GM19395 (cell line): ENCODE measurements at regions not wholly inside any gene's neighbourhood (a gene's known extent, or its start where the extent isn't known, plus 50 kb on each side); places are given as distances from the start of the nearest gene placed in this dataset.

Experiments
- ATAC-seq: cut with Tn5 transposase; IDR thresholded peaks from one replicate; pipeline ENCODE4 v1.9.1; 2021; ENCODE audit warnings: mild to moderate bottlenecking, moderate library complexity; ENCODE audit not compliant: unreplicated experiment

DNA sequence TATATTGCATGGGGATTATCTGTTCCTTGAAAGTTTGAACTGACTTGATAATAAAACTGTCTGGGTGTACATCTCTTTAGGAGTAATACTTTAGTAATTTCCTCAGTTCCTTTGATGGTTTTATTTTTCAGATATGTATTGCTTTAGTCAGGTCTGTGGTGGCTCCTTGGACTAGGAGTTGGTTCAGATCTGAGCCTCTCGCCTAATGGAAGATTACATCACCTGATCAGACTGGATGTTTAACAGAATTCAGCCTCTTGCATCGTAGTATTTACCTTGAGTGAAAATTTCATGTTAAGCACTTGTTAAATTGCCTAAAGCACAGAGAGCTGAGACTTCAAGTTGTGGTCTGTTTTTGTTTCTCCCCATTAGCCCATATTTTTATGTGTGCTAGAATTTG, 267.3 kb downstream of the MAP2K4 start:
- ATAC-seq, result no peak

- no peak for ATAC-seq
Observed at GRCh38 chr17:12290207-12290606, 269.5 kb downstream of the MAP2K4 start.

- no peak for ATAC-seq
Observed at GRCh38 chr17:12296209-12296625, 275.5 kb downstream of the MAP2K4 start.

DNA sequence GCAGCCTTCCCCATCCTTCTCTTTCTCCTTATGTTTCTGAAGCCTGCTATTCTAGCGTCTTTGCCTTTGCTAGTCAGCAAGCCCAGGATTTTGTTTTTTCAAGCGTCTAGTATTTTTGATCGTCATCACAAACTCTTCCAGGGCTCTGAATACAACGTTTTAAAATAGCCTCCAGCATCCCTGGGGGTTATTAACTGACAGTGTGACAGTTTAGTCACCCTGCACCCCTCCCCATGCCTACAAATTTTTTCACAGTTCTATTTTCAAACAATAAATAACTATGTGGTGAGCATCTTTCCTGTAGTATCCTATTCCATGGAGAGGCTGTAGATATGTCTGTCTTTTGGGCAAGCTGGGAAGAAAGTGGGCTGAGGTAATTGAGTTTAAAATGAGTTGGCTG, 280.9 kb downstream of the MAP2K4 start:
- ATAC-seq, result no peak

DNA sequence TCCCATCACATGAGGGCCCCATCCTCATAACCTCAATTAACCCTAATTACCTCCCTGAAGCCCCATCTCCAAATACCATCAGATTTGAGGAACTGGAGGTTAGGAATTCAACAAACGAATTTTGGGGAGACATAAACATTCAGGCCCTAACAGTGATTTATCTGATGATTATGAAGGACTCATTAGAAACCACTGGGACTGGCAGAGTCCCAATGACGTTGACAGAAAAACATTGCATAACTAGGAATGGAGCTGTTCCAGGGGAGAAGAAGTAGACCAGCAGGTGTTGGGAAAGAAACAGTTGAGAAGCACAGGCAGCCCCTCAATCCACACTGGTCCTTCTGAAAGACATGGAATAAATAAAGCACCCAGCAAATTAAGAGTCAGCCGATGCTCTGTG, 282.0 kb downstream of the MAP2K4 start:
- ATAC-seq, result no peak

GRCh38 chr17:12310811-12311210, 290.1 kb downstream of the MAP2K4 start:
- ATAC-seq, result no peak

DNA sequence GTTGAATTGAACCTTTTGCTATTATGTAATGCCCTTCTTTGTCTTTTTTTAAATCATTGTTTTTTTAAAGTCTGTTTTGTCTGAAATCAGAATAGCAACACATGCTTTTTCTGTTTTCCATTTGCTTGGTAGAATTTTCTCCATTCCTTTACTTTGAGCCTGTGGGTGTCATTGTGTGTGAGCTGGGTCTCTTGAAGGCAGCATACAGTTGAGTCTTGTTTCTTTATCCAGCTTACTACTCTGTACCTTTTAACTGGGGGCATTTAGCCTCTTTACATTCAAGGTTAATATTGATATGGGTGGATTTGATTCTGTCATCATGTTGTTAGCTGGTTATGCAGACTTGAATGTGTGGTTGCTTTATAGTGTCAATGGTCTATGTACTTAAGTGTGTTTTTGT, 292.0 kb downstream of the MAP2K4 start:
- ATAC-seq, result no peak

DNA sequence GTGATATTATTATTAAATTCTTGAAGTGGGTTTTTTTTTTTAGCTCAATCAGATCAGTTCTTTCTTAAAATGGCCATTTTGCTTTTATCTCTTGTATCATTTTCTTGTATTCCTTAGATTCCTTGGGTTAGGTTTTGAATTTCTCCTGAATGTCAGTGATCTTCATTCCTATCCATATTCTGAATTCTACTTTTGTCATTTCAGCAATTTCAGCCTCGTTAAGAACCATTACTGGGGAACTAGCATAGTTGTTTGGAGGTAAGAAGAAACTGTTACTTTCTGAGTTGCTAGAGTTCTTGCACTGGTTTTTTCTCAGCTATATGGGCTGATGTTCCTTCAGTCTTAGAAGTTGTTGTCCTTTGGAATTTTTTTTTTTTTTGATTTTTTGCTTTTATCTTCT, 293.1 kb downstream of the MAP2K4 start:
- no peak for ATAC-seq

DNA sequence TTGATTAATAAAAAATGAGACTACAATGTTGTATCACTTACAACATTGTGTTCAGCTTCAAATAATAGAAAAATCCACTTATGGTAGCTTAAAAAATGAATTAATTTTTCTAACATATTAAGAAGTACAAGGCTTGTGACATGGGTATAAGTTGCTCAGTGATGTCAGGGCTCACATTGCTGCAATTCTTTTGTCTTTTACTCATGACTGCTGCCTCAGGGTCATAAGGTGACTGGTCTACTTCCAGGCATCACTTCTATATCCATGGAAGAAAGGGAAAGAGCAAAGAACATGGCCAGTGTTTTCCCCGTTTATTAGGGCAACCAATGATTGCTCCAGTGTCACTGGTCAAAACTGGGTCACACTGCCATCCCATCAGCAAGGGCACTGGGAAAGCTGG, 295.3 kb downstream of the MAP2K4 start:
- no peak for ATAC-seq

- no peak for ATAC-seq
Observed at GRCh38 chr17:12318571-12319266, 298.0 kb downstream of the MAP2K4 start.

- no peak for ATAC-seq
Observed at GRCh38 chr17:12320286-12320685, 299.6 kb downstream of the MAP2K4 start.

GRCh38 chr17:12328204-12328603, 307.5 kb downstream of the MAP2K4 start:
- ATAC-seq, result no peak

DNA sequence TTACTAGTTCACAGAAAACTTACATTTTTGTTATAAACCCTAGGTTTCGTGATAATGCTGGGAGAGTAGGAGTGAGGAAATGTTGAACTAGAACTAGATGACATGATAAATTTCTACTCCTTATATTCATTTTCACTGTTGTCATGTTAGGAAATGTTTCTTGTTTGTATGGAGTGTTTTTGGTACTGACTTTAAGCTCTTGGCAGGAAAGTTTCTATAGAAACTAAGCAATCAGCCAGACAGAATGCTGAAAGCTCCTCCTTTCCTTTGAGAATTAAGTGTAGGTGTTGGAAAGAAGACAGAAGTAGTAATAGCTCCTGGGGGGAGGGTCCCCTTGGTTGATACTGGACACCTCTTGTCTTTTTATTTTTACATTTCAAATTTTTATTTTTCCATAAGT, 309.8 kb downstream of the MAP2K4 start:
- ATAC-seq, result no peak

DNA sequence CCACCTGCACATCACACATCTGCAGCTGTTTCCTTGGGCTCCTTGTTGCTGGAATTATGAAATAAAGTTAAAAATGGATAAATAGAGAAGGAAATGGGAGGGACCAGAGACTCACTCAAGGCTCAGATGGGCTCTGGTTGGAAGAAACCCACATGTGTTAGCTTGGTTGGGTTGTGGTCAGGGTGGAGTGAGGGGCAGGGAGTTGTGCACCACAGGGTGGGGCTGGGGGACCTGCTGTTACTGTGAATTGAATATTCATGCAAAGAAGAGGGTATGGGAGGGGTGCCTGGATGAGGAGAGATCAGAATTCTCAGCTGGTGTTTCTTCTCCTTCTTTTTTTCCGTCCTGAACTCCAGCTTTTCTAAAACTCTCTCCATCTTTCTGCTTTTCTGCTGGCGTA, 320.7 kb downstream of the MAP2K4 start:
- no peak for ATAC-seq

- no peak for ATAC-seq
Observed at GRCh38 chr17:12342161-12342560, 321.5 kb downstream of the MAP2K4 start.

DNA sequence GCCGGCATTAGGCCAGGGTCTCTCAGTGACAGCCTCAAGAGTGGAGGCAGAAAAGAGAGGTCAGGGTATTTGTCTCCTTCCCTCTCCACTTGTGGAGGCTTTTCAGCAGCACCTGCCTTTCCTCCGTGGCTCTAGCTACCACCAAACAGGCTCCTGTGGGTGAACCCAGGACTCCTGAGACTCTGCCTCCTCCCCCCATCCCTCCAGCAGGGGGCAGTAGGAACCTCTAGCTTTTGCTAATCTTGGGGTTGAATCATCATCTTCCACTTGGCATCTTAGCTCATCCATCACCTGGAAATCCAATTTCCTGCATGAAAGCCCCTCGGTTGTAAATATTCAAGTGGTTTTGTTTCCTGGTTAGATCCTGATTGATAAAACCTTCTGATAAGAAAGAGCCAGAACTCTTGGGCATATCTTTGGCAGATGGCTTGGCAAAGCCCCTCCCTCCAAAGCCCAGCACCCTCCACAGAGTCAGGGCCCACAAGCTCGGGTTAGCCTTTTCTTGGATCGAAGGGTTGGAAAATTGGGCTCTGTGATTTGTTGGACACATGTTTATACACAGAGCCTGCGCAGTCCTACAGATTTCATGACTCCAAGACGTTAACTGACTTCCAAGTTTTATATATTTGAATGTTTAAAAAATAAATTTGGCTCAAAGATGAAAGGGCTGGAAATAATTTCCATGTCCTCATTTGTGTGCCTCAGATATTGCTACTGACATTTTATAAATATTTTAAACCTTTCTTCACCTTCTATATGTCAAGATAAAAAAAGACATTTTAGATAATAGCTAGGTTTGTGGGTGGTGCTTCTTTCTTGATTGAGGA, 322.1 kb downstream of the MAP2K4 start:
- ATAC-seq, result no peak

- ATAC-seq, result no peak
Observed at GRCh38 chr17:12348476-12348875, 317.2 kb upstream of the MYOCD start.

DNA sequence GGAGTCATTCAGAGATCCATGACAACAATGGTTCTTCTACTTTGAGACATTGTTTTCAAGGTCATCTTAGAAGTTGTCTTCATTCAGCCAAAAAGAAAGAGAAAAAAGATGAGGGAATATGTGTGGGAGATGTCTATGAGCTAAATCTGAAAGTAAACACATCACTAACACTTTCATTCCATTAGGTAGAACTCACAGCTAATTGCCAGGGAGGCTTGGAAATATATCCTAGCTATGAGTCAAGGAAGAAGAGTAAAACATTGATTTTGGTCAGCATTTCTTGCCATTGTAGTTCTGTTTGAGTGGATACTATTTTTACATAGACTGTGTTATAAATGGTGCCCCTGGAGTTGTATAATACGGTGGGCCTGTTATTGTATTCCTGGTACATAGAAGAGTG, 316.4 kb upstream of the MYOCD start:
- ATAC-seq, result no peak

DNA sequence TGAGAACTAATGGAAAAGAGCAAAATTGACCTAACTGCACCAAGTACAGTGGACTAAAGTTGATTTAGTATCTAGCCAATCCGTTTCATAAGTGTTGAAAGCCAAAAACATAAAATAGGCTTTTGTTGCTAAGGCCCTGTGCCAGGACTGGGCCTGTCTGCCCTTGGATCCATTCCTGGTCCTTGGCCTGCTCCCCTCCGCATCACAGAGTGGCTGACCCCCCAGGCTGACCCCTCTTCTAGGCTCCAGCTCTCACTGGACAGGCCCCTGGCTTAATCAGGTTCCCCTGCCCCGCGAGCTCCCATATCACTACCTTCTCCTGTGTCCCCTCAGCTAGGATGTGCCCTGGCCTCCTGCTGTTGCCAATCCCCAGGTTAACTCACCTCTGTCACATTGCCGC, 313.6 kb upstream of the MYOCD start:
- ATAC-seq, result no peak

DNA sequence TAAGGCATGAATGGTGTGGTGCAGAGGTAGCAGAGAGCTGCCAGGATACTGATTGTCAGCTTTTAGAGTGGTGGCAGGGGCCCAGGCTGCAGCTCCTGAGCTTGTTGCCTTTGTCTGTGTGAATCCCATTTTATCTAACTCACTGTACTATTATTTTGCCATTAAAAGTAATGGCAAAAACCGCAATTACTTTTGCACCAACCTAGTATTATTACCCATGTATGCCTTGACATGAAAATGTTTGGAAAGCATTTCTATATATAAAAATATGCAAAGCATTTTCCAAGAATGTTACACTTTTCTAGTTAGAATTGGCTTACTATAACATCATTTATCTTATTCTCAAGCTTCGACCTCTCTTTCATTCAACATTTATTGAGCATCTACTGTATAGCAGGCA, 308.1 kb upstream of the MYOCD start:
- ATAC-seq, result no peak

DNA sequence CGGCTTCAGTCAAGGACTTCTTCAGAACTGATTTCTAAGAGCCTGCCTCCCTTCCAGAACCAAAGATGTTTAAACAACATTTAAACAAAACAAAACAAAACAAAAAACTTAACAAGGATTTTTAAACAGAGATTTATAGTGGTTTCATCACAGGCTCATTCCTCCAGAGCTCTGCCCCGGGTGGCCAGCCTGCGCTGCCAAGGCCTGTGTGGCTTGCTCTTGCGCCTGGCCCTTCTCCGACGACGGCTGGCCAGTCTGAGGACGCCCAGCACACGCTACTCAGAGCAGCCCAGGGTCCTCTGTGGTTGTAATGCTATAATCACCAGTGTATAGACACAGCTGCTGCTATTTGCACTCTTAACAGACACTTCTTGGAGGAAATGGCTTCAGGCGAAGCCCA, 307.2 kb upstream of the MYOCD start:
- no peak for ATAC-seq

GRCh38 chr17:12362853-12363455, 302.7 kb upstream of the MYOCD start:
- no peak for ATAC-seq
